ENCODE measurements at regions not wholly inside any gene's neighbourhood (a gene's known extent, or its start where the extent isn't known, plus 50 kb on each side); places are given as distances from the start of the nearest gene placed in this dataset.

GRCh38 chr6:165082636-165083035 is 226.8 kb downstream of the C6orf118 start:
- DNase-seq (ENCODE audit: low read depth in 2 of 2) = no peak

- no peak for DNase-seq (ENCODE audit: low read depth in 2 of 2)
Measured at GRCh38 chr6:165081944-165082532, 227.4 kb downstream of the C6orf118 start.

GRCh38 chr6:165077876-165078275 is 231.5 kb downstream of the C6orf118 start:
- no peak for DNase-seq (ENCODE audit: low read depth in 2 of 2)

- DNase-seq (ENCODE audit: low read depth in 2 of 2) = no peak
Measured at GRCh38 chr6:165071906-165072305, 237.5 kb downstream of the C6orf118 start.

GRCh38 chr6:165060720-165061119 is 248.7 kb downstream of the C6orf118 start:
- no peak for DNase-seq (ENCODE audit: low read depth in 2 of 2)

GRCh38 chr6:165059032-165059431 is 250.4 kb downstream of the C6orf118 start:
- DNase-seq (ENCODE audit: low read depth in 2 of 2) = no peak

GRCh38 chr6:165056292-165056691 is 253.1 kb downstream of the C6orf118 start:
- no peak for DNase-seq (ENCODE audit: low read depth in 2 of 2)

GRCh38 chr6:165055231-165055630 is 254.2 kb downstream of the C6orf118 start:
- no peak for DNase-seq (ENCODE audit: low read depth in 2 of 2)

- no peak for DNase-seq (ENCODE audit: low read depth in 2 of 2)
Measured at GRCh38 chr6:165052561-165053480, 256.6 kb downstream of the C6orf118 start.

- DNase-seq (ENCODE audit: low read depth in 2 of 2) = peak; percentile 17 to 27
Measured at GRCh38 chr6:165049362-165049761, 260.0 kb downstream of the C6orf118 start.

- DNase-seq (ENCODE audit: low read depth in 2 of 2) = no peak
Measured at GRCh38 chr6:165047952-165048351, 261.5 kb downstream of the C6orf118 start.

GRCh38 chr6:165045631-165046030 is 263.8 kb downstream of the C6orf118 start:
- no peak for DNase-seq (ENCODE audit: low read depth in 2 of 2)

GRCh38 chr6:165042912-165043311 is 266.5 kb downstream of the C6orf118 start:
- no peak for DNase-seq (ENCODE audit: low read depth in 2 of 2)

GRCh38 chr6:165040440-165040839 is 269.0 kb downstream of the C6orf118 start:
- DNase-seq (ENCODE audit: low read depth in 2 of 2) = no peak

- no peak for DNase-seq (ENCODE audit: low read depth in 2 of 2)
Measured at GRCh38 chr6:165034271-165034741, 275.1 kb downstream of the C6orf118 start.

- no peak for DNase-seq (ENCODE audit: low read depth in 2 of 2)
Measured at GRCh38 chr6:165031502-165031901, 277.9 kb downstream of the C6orf118 start.

- no peak for DNase-seq (ENCODE audit: low read depth in 2 of 2)
Measured at GRCh38 chr6:165025040-165025439, 284.4 kb downstream of the C6orf118 start.

GRCh38 chr6:165019681-165020080 is 289.7 kb downstream of the C6orf118 start:
- DNase-seq (ENCODE audit: low read depth in 2 of 2) = no peak

- no peak for DNase-seq (ENCODE audit: low read depth in 2 of 2)
Measured at GRCh38 chr6:165015676-165016075, 293.7 kb downstream of the C6orf118 start.

GRCh38 chr6:165013701-165014100 is 295.7 kb downstream of the C6orf118 start:
- DNase-seq (ENCODE audit: low read depth in 2 of 2) = no peak

GRCh38 chr6:165012183-165012582 is 297.2 kb downstream of the C6orf118 start:
- no peak for DNase-seq (ENCODE audit: low read depth in 2 of 2)

- DNase-seq (ENCODE audit: low read depth in 2 of 2) = no peak
Measured at GRCh38 chr6:165010556-165011535, 298.6 kb downstream of the C6orf118 start.
